CD8-positive, alpha-beta memory T cell (primary cell): ENCODE measurements at regions not wholly inside any gene's neighbourhood (a gene's known extent, or its start where the extent isn't known, plus 50 kb on each side); places are given as distances from the start of the nearest gene placed in this dataset.

Source experiments
- CTCF ChIA-PET: fragments of 350-600 bp; sonication (Branson Sonifier 250); formaldehyde crosslinking; loops from one replicate; lab custom pipeline; 2021; ENCODE audit warnings: antibody characterized with exemption; lab: Charles Lee
- POLR2A ChIA-PET: fragments of 350-600 bp; sonication (Branson Sonifier 250); formaldehyde crosslinking; loops from one replicate; lab custom pipeline; 2021; ENCODE audit warnings: antibody characterized with exemption; lab: Charles Lee
- DNase-seq, 5 donors: peaks; one replicate each; pipeline versions ENCODE4 v3.0.0 to v3.0.0-alpha.2; 2020 to 2022; ENCODE audit warnings: mixed read lengths in 1 of 5
- H3K27ac ChIP-seq: one replicate; pipeline ENCODE4 v1.7.0; 2013; ENCODE audit warnings: low read depth, mild to moderate bottlenecking, low read length, moderate library complexity
- H3K27me3 ChIP-seq: 2 replicates; pipeline ENCODE4 v1.7.0; 2013; ENCODE audit warnings: low read length, mild to moderate bottlenecking; ENCODE audit not compliant: insufficient read depth, poor library complexity, severe bottlenecking
- H3K36me3 ChIP-seq: 2 replicates; pipeline ENCODE4 v1.7.0; 2013; ENCODE audit warnings: mild to moderate bottlenecking, low read length, moderate library complexity; ENCODE audit not compliant: insufficient read depth
- H3K4me1 ChIP-seq: 2 replicates; pipeline ENCODE4 v1.7.0; 2013; ENCODE audit warnings: mild to moderate bottlenecking, low read length, moderate library complexity; ENCODE audit not compliant: insufficient read depth
- H3K4me3 ChIP-seq: 2 replicates; pipeline ENCODE4 v1.7.0; 2013; ENCODE audit warnings: mild to moderate bottlenecking, low read length
- H3K9me3 ChIP-seq: 2 replicates; pipeline ENCODE4 v1.7.0; 2013; ENCODE audit warnings: mild to moderate bottlenecking, low read length
- H3K27ac Mint-ChIP-seq, 8 donors: one replicate each; pipeline ENCODE4 v1.8.0; 2020 to 2021; ENCODE audit warnings: mixed read lengths in 8 of 8, mild to moderate bottlenecking in 6 of 8, inconsistent platforms in 3 of 8, moderate library complexity in 3 of 8
- H3K27me3 Mint-ChIP-seq, 2 donors: one replicate each; pipeline ENCODE4 v1.8.0; 2020 to 2021; ENCODE audit warnings: mixed read lengths in 2 of 2, mild to moderate bottlenecking in 1 of 2, moderate library complexity in 1 of 2
- H3K36me3 Mint-ChIP-seq, 3 donors: one replicate each; pipeline ENCODE4 v1.8.0; 2020 to 2021; ENCODE audit warnings: mixed read lengths in 3 of 3, inconsistent platforms in 1 of 3, mild to moderate bottlenecking in 1 of 3
- H3K4me1 Mint-ChIP-seq, 3 donors: one replicate each; pipeline ENCODE4 v1.8.0; 2020 to 2021; ENCODE audit warnings: mixed read lengths in 3 of 3, inconsistent platforms in 1 of 3, mild to moderate bottlenecking in 1 of 3
- H3K4me3 Mint-ChIP-seq, 7 donors: one replicate each; pipeline ENCODE4 v1.8.0; 2020 to 2021; ENCODE audit warnings: mixed read lengths in 7 of 7, mild to moderate bottlenecking in 6 of 7, moderate library complexity in 4 of 7, inconsistent platforms in 2 of 7
- H3K9me3 Mint-ChIP-seq, 5 donors: one replicate each; pipeline ENCODE4 v1.8.0; 2020 to 2022; ENCODE audit warnings: mixed read lengths in 5 of 5, mild to moderate bottlenecking in 3 of 5, moderate library complexity in 2 of 5, inconsistent platforms in 1 of 5

GRCh38 chr1:219993554-219994433 lies 52.5 kb downstream of the EPRS1 start:
- CTCF ChIA-PET = interaction anchor here (0.6 kb wide), 1 partner anchor 12 kb away, joined by 3 read pairs; no protein-coding TSS in a partner anchor
- no peak overlapping the region for H3K4me3 Mint-ChIP-seq
- POLR2A ChIA-PET = no interaction called here
- peak overlapping the region in 4 of 8 donors; percentile 17 to 57 (median 30) for H3K27ac Mint-ChIP-seq
- H3K27me3 ChIP-seq = no peaks in the 10 kb centered on the region
- no peaks in the 10 kb centered on the region for H3K4me1 ChIP-seq
- H3K36me3 Mint-ChIP-seq = peaks cover 0 to 67% (median 11%) of the 10 kb centered on the region in 3 donors
- H3K4me1 Mint-ChIP-seq = no peaks in the 10 kb centered on the region
- no peaks in the 10 kb centered on the region for H3K9me3 Mint-ChIP-seq
- H3K27ac ChIP-seq = no peak overlapping the region
- H3K36me3 ChIP-seq = peaks cover 16% of the 10 kb centered on the region
- no peak for DNase-seq
- H3K4me3 ChIP-seq = no peak overlapping the region
- H3K27me3 Mint-ChIP-seq = no peaks in the 10 kb centered on the region
- no peaks in the 10 kb centered on the region for H3K9me3 ChIP-seq

- H3K9me3 ChIP-seq = no peaks in the 10 kb centered on the region
- H3K27me3 ChIP-seq = no peaks in the 10 kb centered on the region
- H3K4me3 ChIP-seq = no peak overlapping the region
- ChIA-PET CTCF (no interaction called here), POLR2A (no interaction called here)
- Mint-ChIP-seq H3K27ac (peak overlapping the region in 1 of 8 donors; percentile 75), H3K36me3 (peaks cover 0 to 68% (median 15%) of the 10 kb centered on the region in 3 donors), H3K9me3 (no peaks in the 10 kb centered on the region), H3K4me3 (no peak overlapping the region), H3K27me3 (no peaks in the 10 kb centered on the region), H3K4me1 (no peaks in the 10 kb centered on the region)
- H3K4me1 ChIP-seq = no peaks in the 10 kb centered on the region
- peaks cover 18% of the 10 kb centered on the region for H3K36me3 ChIP-seq
- no peak overlapping the region for H3K27ac ChIP-seq
- DNase-seq = no peak
These were observed 54.4 kb downstream of the EPRS1 start for GRCh38 chr1:219991919-219992318.

DNA sequence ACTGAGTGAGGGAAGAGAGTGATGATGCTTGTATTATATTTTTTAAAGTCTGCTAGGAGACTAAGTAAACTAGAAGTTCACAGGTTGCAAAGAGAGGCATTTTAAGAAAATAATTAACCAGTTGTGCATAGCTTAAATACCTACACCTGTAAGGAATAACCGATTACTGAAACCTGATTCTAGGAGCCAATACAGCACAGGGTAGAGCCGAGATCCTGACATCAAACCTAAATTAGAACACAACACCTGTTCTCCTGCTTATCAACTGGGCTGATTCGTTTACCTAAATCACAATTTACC lies 54.8 kb downstream of the EPRS1 start:
- ChIA-PET POLR2A (no interaction called here), CTCF (no interaction called here)
- no peaks in the 10 kb centered on the region for H3K4me1 Mint-ChIP-seq
- no peaks in the 10 kb centered on the region for H3K9me3 Mint-ChIP-seq
- peaks cover 3 to 68% (median 17%) of the 10 kb centered on the region in 3 donors for H3K36me3 Mint-ChIP-seq
- Histone ChIP-seq H3K27ac (no peak overlapping the region), H3K36me3 (peaks cover 18% of the 10 kb centered on the region), H3K4me1 (no peaks in the 10 kb centered on the region), H3K4me3 (no peak overlapping the region), H3K9me3 (no peaks in the 10 kb centered on the region), H3K27me3 (no peaks in the 10 kb centered on the region)
- H3K27ac Mint-ChIP-seq = no peak overlapping the region
- H3K4me3 Mint-ChIP-seq = no peak overlapping the region
- no peaks in the 10 kb centered on the region for H3K27me3 Mint-ChIP-seq
- no peak for DNase-seq

GRCh38 chr1:219990782-219991510 lies 55.4 kb downstream of the EPRS1 start:
- Histone ChIP-seq H3K27ac (no peak overlapping the region), H3K9me3 (no peaks in the 10 kb centered on the region), H3K36me3 (peaks cover 20% of the 10 kb centered on the region), H3K4me1 (no peaks in the 10 kb centered on the region), H3K4me3 (no peak overlapping the region), H3K27me3 (no peaks in the 10 kb centered on the region)
- CTCF ChIA-PET = interaction anchor here (0.6 to 0.7 kb wide), 2 partner anchors 132 to 223 kb away, joined by 3 read pairs; no protein-coding TSS in a partner anchor
- H3K4me1 Mint-ChIP-seq = no peaks in the 10 kb centered on the region
- peaks cover 4 to 68% (median 18%) of the 10 kb centered on the region in 3 donors for H3K36me3 Mint-ChIP-seq
- no peaks in the 10 kb centered on the region for H3K9me3 Mint-ChIP-seq
- POLR2A ChIA-PET = no interaction called here
- H3K27me3 Mint-ChIP-seq = no peaks in the 10 kb centered on the region
- peak in 1 of 5 donors; percentile 2 for DNase-seq
- H3K4me3 Mint-ChIP-seq = no peak overlapping the region
- H3K27ac Mint-ChIP-seq = peak overlapping the region in 4 of 8 donors; percentile 7 to 76 (median 32)

DNA sequence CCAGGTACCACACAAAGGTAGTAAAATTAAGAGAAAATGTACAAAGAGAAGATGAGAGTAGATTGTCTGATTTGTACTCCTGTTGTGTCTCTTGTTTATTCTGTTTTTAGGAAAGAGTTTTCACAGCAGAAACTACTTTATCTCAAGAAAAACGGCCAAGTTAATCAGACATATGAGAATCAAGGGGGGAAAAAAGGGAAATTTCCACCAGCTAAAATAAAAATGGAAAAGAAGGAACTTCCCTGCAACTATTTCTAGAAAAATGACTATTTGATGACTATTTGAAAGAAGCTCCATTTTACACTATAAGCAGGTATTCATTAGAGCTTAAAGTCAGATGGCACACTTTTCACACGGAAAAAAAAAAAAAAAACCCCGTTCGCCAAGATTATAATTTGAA lies 56.5 kb downstream of the EPRS1 start:
- peaks cover 15% of the 10 kb centered on the region for H3K36me3 ChIP-seq
- Mint-ChIP-seq H3K4me3 (no peak overlapping the region), H3K9me3 (no peaks in the 10 kb centered on the region), H3K4me1 (no peaks in the 10 kb centered on the region), H3K27me3 (no peaks in the 10 kb centered on the region), H3K36me3 (peaks cover 4 to 65% (median 13%) of the 10 kb centered on the region in 3 donors), H3K27ac (peak overlapping the region in 1 of 8 donors; percentile 38)
- no peaks in the 10 kb centered on the region for H3K9me3 ChIP-seq
- ChIA-PET POLR2A (no interaction called here), CTCF (interaction anchor here (1.0 to 1.2 kb wide), 3 partner anchors 9 to 135 kb away, joined by 3 read pairs; partner anchors contain the start of gene IARS2)
- H3K27ac ChIP-seq = no peak overlapping the region
- H3K4me1 ChIP-seq = no peaks in the 10 kb centered on the region
- no peaks in the 10 kb centered on the region for H3K27me3 ChIP-seq
- H3K4me3 ChIP-seq = no peak overlapping the region
- DNase-seq = no peak

DNA sequence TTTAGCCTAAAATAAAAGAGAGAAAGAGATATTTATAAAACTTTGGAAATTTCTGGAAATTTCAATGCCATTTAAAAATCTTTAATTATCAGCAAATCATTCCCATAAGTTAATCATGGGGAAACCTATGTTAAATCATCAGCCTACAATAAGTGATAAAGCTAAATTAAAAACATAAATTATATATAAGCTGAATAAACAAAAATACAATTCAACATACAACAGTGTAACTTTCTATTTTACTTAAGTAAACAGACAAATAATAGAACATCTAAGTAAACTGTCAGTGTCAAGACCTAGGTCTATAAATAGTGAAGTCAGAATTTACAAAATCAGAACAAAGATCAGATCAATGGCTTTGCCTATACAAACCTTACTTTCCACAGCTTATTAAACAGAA lies 57.5 kb downstream of the EPRS1 start:
- no peak overlapping the region for H3K4me3 Mint-ChIP-seq
- H3K36me3 Mint-ChIP-seq = peaks cover 6 to 65% (median 16%) of the 10 kb centered on the region in 3 donors
- H3K9me3 ChIP-seq = no peaks in the 10 kb centered on the region
- H3K4me1 Mint-ChIP-seq = no peaks in the 10 kb centered on the region
- CTCF ChIA-PET = interaction anchor here (1.0 to 1.2 kb wide), 3 partner anchors 10 to 136 kb away, joined by 3 read pairs; partner anchors contain the start of gene IARS2
- POLR2A ChIA-PET = no interaction called here
- H3K27ac Mint-ChIP-seq = peak overlapping the region in 2 of 8 donors; percentile 29
- peaks cover 15% of the 10 kb centered on the region for H3K36me3 ChIP-seq
- H3K9me3 Mint-ChIP-seq = no peaks in the 10 kb centered on the region
- H3K4me3 ChIP-seq = no peak overlapping the region
- H3K27ac ChIP-seq = no peak overlapping the region
- no peaks in the 10 kb centered on the region for H3K27me3 Mint-ChIP-seq
- H3K4me1 ChIP-seq = no peaks in the 10 kb centered on the region
- DNase-seq = no peak
- no peaks in the 10 kb centered on the region for H3K27me3 ChIP-seq

DNA sequence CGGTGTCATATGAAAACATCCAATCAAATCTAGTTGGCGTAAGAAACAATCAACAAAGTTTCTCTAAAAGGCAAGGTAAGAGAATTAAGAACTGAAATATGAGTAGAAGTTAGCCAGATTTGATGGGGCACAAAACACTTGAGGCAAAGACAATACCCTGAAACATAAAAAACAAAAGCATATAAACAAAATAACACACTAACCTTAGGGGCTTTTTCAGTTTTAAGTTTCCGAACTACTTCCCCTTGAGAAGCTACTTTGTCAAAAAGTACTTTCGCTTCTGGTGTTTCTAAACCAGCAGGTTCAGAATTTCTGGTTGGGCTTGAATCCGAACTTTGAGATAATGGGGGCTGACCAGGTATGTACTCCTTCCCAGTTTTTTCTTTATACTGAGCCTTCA lies 57.9 kb downstream of the EPRS1 start:
- Histone ChIP-seq H3K27ac (no peak overlapping the region), H3K9me3 (no peaks in the 10 kb centered on the region), H3K36me3 (peaks cover 16% of the 10 kb centered on the region), H3K4me1 (no peaks in the 10 kb centered on the region), H3K4me3 (no peak overlapping the region), H3K27me3 (no peaks in the 10 kb centered on the region)
- Mint-ChIP-seq H3K27me3 (no peaks in the 10 kb centered on the region), H3K36me3 (peaks cover 8 to 65% (median 17%) of the 10 kb centered on the region in 3 donors), H3K9me3 (no peaks in the 10 kb centered on the region), H3K27ac (peak overlapping the region in 4 of 8 donors; percentile 2 to 55 (median 13)), H3K4me1 (no peaks in the 10 kb centered on the region), H3K4me3 (no peak overlapping the region)
- no peak for DNase-seq
- POLR2A ChIA-PET = no interaction called here
- CTCF ChIA-PET = no interaction called here

- ChIA-PET CTCF (interaction anchor here (0.6 to 1.4 kb wide), 2 partner anchors 11 to 55 kb away, joined by 4 to 5 read pairs; no protein-coding TSS in a partner anchor), POLR2A (no interaction called here)
- Histone ChIP-seq H3K36me3 (peaks cover 26% of the 10 kb centered on the region), H3K4me1 (no peaks in the 10 kb centered on the region), H3K9me3 (no peaks in the 10 kb centered on the region), H3K27ac (no peak overlapping the region), H3K4me3 (no peak overlapping the region), H3K27me3 (no peaks in the 10 kb centered on the region)
- no peak for DNase-seq
- Mint-ChIP-seq H3K4me1 (no peaks in the 10 kb centered on the region), H3K36me3 (peaks cover 8 to 68% (median 17%) of the 10 kb centered on the region in 3 donors), H3K27me3 (no peaks in the 10 kb centered on the region), H3K4me3 (no peak overlapping the region), H3K27ac (no peak overlapping the region), H3K9me3 (no peaks in the 10 kb centered on the region)
These were observed 59.0 kb upstream of the SLC30A10 start for GRCh38 chr1:219987325-219987724.
